OCI-LY3 (cell line): ENCODE measurements at regions not wholly inside any gene's neighbourhood (a gene's known extent, or its start where the extent isn't known, plus 50 kb on each side); places are given as distances from the start of the nearest gene placed in this dataset.

Experiments used
- H2AFZ ChIP-seq: fragments of 200-600, 300-600 bp; shearing (Covaris generic); 2 replicates; pipeline ENCODE4 v1.6.0; 2014; ENCODE audit warnings: antibody characterized with exemption, low read depth, low read length
- H3K27ac ChIP-seq: fragments of 200-600, 300-600 bp; sonication (generic); 2 replicates; pipeline ENCODE4 v1.5.1; 2014; ENCODE audit warnings: mild to moderate bottlenecking, low read length, moderate library complexity, mixed read lengths
- H3K27me3 ChIP-seq: fragments of 200-600, 300-600 bp; sonication (generic); 2 replicates; pipeline ENCODE4 v1.6.1; 2014; ENCODE audit warnings: low read depth, low read length, mixed read lengths
- H3K36me3 ChIP-seq: fragments of 200-600, 300-600 bp; sonication (generic); replicated peaks from 2 replicates; pipeline ENCODE3; 2014; ENCODE audit warnings: low read depth, low read length, mixed read lengths
- H3K4me1 ChIP-seq: fragments of 300-600, 200-600 bp; sonication (generic); 2 replicates; pipeline ENCODE4 v1.6.1; 2014; ENCODE audit warnings: low read length, mixed read lengths
- H3K4me2 ChIP-seq: fragments of 200-600, 300-600 bp; sonication (generic); 2 replicates; pipeline ENCODE4 v1.6.1; 2014; ENCODE audit warnings: low read length, mixed read lengths
- H3K4me3 ChIP-seq: fragments of 300-600, 200-600 bp; sonication (generic); 2 replicates; pipeline ENCODE4 v1.5.1; 2014; ENCODE audit warnings: antibody characterized with exemption, mild to moderate bottlenecking, low read length, moderate library complexity
- H3K79me2 ChIP-seq: fragments of 300-600, 200-600 bp; shearing (Covaris generic); 2 replicates; pipeline ENCODE4 v1.6.1; 2014; ENCODE audit warnings: mild to moderate bottlenecking, low read length, mixed read lengths
- H3K9ac ChIP-seq: fragments of 300-600, 200-600 bp; shearing (Covaris generic); 2 replicates; pipeline ENCODE4 v1.6.0; 2014; ENCODE audit warnings: mild to moderate bottlenecking, low read length, moderate library complexity
- H3K9me3 ChIP-seq: fragments of 200-600, 300-600 bp; shearing (Covaris generic); 2 replicates; pipeline ENCODE4 v1.6.1; 2014; ENCODE audit warnings: low read length, mixed read lengths; ENCODE audit not compliant: insufficient read depth
- H4K20me1 ChIP-seq: fragments of 200-600, 300-600 bp; sonication (generic); 2 replicates; pipeline ENCODE4 v1.6.1; 2016; ENCODE audit warnings: low read length, mixed read lengths; ENCODE audit not compliant: insufficient read depth
- EZH2phosphoT487 ChIP-seq: fragments of 200-600 bp; shearing (Covaris generic); IDR thresholded peaks from 2 replicates; pipeline ENCODE4 v1.6.1; 2018; ENCODE audit warnings: antibody characterized with exemption, mixed run types, low read depth
- TF ChIP-seq, protein P1 (sequence below): fragments of 200-600, 300-600 bp; sonication (generic); IDR thresholded peaks from 2 replicates; pipeline ENCODE4 v1.5.1; 2014; ENCODE audit warnings: antibody characterized with exemption, low read length, low read depth

DNA sequence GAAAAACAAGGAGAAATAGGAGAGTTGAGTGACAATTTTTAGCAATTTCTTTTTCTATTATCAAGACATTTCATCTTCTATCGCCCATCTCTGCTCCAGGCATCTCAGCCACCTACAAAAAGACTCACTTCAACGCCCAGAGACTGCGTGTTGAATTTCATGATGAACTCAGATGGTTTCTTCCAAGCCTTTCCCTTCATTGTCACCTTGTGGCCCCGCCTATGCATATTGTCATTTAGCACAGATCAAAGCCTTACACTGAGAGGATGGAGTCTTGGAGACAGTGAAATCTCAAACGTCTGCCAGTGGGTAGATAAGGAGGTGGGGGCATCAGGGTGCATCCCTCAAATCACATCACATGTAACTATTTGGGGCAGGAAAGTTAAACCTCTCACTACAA lies 319.4 kb downstream of the SIPA1L2 start:
- TF ChIP-seq, protein P1, sequence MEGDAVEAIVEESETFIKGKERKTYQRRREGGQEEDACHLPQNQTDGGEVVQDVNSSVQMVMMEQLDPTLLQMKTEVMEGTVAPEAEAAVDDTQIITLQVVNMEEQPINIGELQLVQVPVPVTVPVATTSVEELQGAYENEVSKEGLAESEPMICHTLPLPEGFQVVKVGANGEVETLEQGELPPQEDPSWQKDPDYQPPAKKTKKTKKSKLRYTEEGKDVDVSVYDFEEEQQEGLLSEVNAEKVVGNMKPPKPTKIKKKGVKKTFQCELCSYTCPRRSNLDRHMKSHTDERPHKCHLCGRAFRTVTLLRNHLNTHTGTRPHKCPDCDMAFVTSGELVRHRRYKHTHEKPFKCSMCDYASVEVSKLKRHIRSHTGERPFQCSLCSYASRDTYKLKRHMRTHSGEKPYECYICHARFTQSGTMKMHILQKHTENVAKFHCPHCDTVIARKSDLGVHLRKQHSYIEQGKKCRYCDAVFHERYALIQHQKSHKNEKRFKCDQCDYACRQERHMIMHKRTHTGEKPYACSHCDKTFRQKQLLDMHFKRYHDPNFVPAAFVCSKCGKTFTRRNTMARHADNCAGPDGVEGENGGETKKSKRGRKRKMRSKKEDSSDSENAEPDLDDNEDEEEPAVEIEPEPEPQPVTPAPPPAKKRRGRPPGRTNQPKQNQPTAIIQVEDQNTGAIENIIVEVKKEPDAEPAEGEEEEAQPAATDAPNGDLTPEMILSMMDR: no peak
- Histone ChIP-seq H3K79me2 (no peaks in the 10 kb centered on the region), H2AFZ (no peak overlapping the region), H3K27ac (no peak overlapping the region), H4K20me1 (no peaks in the 10 kb centered on the region), H3K4me1 (no peaks in the 10 kb centered on the region), H3K27me3 (peaks cover 6% of the 10 kb centered on the region; the same call in 1 of the 2 replicates), H3K36me3 (no peaks in the 10 kb centered on the region), H3K4me3 (no peak overlapping the region), H3K9ac (no peak overlapping the region), H3K4me2 (no peak overlapping the region), H3K9me3 (no peaks in the 10 kb centered on the region)

DNA sequence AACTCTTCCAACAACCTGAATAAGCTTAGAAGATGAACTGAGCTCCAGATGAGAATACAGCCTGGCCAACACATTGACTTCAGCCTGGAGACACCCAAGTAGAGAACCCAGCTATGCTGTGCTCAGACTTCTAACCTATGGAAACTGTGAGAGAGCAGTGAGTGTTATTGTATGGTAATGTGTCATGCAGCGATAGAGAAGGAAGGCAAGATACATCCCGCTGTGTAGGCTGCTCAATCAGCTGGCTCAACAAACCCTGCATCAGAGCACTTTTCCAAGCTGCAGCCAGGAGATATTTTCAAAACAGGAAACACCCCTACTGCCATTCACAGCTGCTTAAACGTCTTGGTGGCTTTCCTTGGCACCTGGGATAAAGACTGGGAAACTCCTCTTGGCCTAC lies 321.3 kb downstream of the SIPA1L2 start:
- Histone ChIP-seq H3K4me3 (no peak overlapping the region), H3K9ac (no peak overlapping the region), H3K9me3 (no peaks in the 10 kb centered on the region), H3K27me3 (peaks cover 6% of the 10 kb centered on the region; the same call in 1 of the 2 replicates), H4K20me1 (no peaks in the 10 kb centered on the region), H3K79me2 (no peaks in the 10 kb centered on the region), H3K27ac (no peak overlapping the region), H3K36me3 (no peaks in the 10 kb centered on the region), H2AFZ (no peak overlapping the region), H3K4me2 (no peak overlapping the region), H3K4me1 (no peaks in the 10 kb centered on the region)
- TF ChIP-seq, protein P1: no peak
- TF ChIP-seq EZH2phosphoT487: no peak

DNA sequence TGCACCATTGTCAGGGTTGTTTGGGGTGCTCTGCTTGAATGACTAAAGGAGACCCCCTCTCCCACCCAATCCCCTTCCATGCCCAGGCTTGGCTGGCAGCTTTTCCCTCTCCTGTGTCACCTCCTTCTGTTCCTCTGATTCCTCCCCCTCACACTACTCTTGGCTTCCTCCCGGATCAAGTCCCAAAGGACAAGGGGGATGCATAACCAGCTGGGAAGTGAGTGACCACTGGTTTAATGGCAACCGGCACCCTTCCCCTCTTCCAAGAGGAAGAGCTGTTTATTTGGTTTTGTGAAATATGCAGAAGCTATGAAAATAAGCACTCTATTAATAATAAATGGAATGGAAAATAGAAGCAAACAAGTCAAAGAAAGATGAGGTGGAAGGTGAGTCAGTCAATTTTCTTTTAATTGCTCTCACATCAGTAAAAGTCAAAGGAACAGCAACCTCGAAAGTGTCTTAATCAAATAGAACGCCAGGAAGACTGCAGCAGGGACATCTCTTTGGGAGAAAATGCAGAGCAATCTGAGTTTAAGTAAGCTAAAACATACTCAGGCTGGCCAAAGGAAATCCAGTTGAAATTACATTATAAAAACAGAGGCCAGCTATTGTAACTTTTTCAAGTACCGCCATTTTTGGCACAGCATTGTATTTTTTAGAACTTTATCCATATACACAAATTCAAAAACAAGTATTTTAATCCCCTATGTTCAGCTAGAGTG lies 322.5 kb downstream of the SIPA1L2 start:
- Histone ChIP-seq H3K27ac (no peak overlapping the region), H3K4me3 (no peak overlapping the region), H3K9me3 (no peaks in the 10 kb centered on the region), H3K79me2 (no peaks in the 10 kb centered on the region), H3K4me1 (no peaks in the 10 kb centered on the region), H2AFZ (no peak overlapping the region), H3K4me2 (no peak overlapping the region), H3K27me3 (peaks cover 6% of the 10 kb centered on the region; the same call in 1 of the 2 replicates), H4K20me1 (no peaks in the 10 kb centered on the region), H3K9ac (no peak overlapping the region), H3K36me3 (no peaks in the 10 kb centered on the region)
- TF ChIP-seq, protein P1: no peak
- no peak for TF ChIP-seq EZH2phosphoT487

DNA sequence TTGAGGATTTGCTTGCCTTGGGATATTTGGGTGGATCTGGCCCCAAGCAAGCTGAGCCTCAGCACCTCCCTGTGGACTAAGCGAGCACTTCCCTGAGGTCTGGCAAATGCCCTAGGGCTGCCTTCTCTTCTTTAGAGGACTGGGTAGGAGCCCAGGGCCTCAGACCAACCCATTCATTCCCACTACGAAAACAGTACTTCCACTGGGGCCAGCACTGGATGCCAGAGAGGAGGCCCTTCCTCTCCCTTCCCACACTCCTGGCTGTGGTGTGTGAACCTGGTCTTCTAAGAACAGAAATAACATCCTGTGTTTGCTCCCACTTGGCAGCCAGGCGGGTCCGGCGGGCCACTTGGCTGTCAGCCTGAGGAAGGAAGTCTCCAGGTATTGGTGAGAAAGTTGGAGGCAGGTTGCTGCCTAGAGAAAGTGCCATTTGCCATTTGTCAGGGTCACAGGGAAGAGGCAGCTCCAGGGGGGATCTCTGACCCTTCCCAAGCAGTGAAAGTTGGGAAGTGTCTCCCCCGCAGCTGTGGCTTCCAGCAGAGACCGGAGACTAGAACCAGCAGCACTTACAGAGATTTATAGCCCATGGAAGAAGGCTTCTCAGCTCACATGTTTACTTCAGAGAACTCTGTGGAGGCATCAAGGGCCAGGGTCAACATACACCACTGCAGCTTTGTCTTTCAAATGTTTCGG lies 323.5 kb downstream of the SIPA1L2 start:
- no peaks in the 10 kb centered on the region for H3K79me2 ChIP-seq
- no peaks in the 10 kb centered on the region for H4K20me1 ChIP-seq
- no peaks in the 10 kb centered on the region for H3K9me3 ChIP-seq
- no peak overlapping the region for H3K4me2 ChIP-seq
- no peak overlapping the region for H3K4me3 ChIP-seq
- TF ChIP-seq EZH2phosphoT487: no peak
- TF ChIP-seq, protein P1: no peak
- peaks cover 6% of the 10 kb centered on the region; the same call in 1 of the 2 replicates for H3K27me3 ChIP-seq
- no peaks in the 10 kb centered on the region for H3K4me1 ChIP-seq
- H2AFZ ChIP-seq: no peak overlapping the region
- no peaks in the 10 kb centered on the region for H3K36me3 ChIP-seq
- H3K9ac ChIP-seq: no peak overlapping the region
- no peak overlapping the region for H3K27ac ChIP-seq
